HG03432 (cell line): ENCODE measurements at regions not wholly inside any gene's neighbourhood (a gene's known extent, or its start where the extent isn't known, plus 50 kb on each side); places are given as distances from the start of the nearest gene placed in this dataset.

Experiments used
- ATAC-seq: cut with Tn5 transposase; IDR thresholded peaks from one replicate; pipeline ENCODE4 v1.9.1; 2021; ENCODE audit warnings: mild to moderate bottlenecking, moderate library complexity; ENCODE audit not compliant: unreplicated experiment

DNA sequence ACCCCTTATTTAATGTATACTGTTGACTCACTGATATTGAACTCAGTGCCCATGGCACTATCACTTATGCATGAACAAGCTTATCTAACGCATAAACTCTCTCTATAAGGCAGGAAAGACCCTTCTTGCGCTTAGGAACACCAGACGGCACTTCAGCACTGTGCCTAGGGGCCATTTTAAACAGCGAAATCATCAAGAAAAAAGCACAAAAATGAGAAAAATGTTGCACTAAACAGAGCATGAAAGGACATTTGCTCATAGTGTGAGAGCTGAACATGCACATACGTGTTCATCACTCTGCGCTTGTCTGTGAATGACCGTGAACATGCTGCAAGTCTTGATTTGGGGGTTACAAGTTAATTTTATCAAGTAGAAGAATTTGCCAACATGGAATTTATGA is 109.6 kb downstream of the WDR11 start:
- ATAC-seq, result no peak

DNA sequence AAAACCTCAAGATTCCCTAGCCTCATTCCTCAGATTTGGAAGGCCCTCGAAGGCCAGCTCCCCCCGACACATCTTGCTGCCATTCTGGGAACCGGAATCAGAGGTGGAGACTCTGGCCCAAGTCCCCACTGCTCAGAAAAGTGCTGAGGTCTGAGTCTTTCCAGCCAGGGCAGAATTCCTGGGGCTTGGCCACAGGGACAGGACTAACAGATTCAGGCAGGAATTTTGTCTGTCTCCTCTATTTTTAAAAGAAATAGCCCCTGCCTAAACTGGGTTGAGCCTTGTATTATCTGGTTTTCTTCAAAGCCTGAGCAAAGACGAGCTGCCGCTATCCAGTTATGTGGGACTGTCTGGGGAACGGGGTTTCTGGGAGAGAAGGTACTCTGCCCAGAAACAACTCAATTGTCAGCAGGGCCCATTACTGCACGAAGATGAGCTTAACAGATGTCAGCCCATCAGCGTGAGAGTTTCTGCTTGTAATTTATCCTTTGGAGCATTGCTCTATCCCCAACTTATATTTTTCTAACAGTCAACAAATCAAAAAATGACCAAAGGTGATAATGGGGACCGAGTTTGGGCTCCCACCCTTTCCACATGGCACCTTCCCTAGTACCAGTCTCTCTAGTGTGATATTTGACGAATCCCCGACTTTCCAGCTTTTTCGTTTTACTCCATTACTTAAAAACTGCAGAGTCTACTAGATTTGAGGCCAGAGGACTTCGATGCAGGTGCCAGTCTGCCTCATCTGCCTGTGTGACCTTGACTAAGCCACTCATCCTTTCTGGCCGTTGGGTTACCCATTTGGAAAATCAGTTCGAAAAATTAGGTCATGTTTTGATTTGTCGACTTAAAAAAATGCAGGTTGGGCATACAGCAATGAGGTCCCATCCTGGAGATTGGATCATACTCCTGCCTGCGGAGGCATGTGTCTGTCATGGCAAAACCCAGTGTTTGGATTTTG is 110.9 kb downstream of the WDR11 start:
- no peak for ATAC-seq

DNA sequence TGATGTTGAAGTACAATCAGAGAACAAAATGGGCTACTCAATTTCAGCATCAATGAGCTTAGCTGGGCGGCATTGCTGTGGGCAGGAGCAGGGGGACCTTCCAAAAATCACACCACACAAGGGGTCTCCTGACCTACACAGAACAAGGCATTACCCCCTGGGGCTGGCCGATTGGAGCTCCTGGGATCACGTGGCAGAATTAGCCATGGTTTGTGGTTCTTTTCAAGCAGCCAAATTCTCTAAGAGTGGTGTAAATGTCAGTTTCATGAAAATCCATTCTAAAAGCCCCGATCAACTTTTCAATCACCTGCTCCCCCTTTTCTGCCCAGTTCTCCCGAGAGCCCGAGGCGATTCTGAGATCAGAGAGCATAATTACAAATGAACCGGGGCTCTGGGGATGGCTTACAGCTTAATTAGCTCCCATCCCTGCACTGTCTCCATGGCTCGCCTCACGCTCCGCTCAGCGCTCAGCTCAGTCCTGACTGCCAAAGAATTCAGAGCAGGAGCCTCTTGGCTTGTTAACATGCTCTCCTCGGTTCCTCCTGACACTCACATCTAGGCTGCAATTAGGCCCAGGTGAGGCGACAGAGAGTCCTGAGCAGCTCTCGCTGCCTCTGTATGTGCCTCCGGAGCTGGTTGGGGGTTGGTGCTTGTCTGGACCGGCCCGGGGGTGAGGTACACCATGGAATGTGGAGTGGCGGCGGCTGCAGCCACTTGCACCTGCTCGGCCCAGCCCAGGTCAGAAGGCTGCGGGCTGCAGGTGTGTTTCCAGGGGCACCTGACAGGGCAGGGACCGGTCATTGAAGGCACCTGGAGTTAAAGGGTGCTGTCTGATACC is 111.8 kb downstream of the WDR11 start:
- no peak for ATAC-seq

DNA sequence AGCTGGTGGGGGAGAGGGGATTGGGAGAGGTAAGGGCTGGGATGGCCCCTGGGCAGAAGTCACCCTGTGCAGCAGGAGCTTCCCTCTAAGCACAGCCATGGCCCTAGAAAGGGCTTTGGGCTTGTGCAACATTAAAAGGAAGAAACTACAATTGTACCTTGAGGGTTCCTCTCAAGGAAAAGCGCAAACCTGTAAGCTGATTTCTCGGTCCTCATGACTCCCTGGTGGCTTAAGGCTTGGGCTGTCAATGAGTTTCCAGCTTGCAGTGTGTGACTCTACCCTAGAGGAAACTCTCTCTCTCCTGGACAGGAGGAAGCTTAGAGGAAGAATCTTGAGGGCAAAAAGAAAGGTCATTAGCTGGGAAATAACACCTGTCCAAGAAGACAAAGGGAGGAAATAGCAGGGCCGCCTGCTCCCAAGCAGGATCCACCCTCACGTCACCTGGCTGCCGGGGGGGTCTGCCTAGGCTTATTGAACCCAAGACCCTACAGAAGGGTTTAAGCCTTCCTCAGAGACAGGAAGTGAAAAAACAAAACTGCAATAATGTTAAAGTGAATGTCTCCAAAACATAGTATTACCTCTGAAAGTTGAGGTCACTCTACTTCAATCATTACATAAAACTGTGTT is 112.5 kb downstream of the WDR11 start:
- ATAC-seq, result no peak

DNA sequence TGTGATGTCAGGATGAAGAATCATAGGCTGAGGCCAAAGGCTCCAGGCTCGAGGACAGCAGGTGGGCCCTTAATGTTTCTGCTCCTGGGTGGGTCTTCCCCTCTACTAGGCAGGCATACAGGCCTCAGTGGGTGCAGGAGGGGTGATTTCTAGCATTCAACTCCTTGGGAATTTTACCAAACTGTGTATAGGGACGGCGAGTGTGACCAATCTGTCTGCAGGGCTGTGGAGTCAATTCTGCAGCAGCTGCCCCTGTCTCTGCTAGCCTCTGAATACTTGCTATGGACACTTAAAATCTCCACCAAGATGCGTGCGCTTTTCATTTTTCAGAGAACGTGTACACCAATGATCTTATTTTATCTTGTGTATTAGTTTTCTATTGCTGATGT is 115.5 kb downstream of the WDR11 start:
- ATAC-seq, result no peak

DNA sequence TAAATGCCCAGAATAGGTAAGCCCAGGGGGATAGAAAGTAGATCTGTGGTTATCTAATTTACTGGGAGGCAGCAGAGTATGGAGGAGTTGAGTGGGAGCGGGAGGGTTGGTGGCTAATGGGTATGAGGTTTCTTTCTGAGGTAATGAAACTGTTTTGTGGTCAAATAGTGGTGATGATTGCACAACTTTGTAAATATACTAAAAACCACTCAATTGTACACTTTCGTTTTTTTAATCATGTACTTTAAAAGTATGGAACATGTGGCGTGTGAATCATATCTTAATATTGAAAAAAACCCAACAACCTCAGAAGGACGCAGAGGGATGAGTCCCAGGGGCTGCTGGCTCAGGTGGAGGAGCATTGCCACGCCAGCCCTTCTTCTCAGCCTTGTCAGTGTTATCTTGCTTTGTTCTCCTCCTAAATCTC is 118.1 kb downstream of the WDR11 start:
- ATAC-seq, result peak; percentile 84

DNA sequence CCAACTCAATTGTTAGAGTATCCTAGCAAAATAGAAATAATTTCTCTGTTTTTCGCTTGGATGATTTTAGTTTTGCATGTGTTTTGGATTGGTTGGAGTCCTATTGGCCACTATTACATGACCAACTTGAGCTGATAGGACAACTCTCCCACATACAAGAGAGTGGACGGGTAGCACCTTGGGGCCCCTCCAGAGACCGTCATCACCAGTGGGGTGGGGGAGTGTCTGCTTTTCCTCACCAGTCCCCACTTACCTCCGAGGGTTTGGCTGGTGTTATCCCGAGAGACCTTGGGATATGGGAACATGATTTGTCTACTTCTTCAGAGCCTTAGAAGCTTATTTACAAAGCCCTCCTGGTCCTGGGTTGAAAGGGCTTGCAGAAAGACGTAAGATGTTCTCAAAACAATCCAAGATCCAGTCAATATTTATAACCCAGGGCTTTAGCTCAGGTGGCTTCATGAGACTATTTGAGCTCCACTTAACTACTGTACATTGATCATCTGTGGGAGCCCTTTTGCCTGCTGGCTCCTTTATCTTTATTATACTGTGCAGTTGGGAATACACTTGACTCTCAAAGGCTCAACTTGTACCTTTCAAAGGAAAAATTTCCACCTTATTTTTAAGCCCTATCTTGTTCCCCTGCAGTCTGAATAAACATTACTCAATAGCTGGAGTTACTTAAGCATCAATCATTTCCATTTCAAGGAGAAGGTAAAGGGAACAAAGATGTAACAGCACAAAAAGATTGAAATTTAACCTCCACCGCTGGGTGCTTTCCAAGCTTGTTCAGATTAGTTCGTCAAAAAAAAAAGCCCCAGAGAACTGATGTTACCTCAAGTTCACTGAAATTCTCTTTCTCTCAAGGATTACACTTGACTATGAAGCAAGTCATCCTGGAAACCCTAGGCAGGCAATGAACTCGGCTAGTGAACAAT is 119.7 kb downstream of the WDR11 start:
- ATAC-seq, result no peak

DNA sequence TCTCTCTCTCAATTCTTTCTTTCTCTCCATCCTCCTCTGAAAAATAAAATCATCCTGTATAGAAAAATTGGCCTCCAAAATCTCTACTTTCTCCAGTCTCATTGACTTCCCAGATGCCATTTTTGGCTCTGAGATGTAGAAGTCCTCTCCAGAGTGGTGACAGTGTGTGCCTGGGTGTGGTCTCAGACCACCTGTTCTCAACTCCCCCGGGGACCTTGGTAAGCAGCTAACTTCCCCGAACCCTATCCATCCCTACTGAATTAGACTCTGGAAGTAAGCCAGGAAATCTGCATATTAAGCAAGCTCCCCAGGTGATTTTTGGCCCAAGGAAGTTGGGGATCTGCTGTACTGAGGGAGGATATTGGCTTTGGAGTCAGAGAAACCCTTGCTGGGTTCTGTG is 120.5 kb downstream of the WDR11 start:
- ATAC-seq, result no peak

DNA sequence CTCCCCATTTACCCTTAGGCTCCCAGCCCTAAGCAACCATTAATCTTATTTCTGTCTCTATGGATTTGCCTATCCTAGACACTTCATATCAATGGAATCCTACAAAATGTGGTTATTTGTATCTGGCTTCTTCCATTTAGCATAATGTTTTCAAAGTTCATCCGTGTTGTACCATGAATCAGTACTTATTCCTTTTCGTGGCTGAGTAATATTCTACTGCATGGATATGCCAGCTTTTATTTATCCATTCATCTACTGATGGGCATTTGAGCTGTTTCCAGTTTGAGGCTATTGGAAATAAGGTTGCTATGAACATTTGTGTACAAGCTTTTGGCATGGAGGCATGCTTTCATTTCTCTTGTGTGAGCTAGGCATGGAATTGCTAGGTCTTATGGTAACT is 121.1 kb downstream of the WDR11 start:
- ATAC-seq, result no peak

DNA sequence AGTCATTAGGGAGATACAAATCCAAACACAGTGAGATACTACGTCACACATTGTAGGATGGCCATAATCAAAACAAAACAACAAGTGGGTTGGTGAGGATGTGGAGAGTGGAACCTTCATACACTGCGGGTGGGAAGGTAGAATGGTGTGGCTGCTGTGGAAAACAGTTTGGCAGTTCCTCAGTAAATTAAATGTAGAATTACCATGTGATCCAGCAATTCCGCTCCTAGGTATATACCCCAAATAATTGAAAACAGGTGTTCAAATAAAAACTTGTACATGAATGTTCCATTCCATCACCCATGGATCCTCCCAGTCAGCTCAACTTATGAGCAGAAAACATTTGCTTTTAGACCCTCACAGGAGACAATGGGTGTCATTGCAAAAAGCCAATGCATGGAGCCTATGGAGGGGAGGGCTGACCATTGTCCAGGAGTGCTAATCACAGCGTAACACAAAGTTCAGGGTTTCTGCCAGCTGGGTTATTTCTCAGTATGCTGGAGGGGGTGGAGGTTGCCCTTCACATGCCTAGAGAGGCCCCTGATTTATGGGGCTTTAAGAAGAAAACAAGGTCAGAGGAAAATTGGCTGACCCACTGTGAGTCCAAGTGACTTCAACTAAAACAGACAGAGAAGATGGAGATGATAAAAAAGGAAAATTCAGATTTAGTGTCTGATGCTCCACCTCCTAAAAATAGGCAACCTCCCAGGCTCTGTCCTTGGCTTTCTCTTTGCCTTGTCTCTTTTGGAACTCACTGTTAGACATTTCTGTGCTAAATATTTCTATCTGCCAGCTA is 124.1 kb downstream of the WDR11 start:
- ATAC-seq, result no peak

DNA sequence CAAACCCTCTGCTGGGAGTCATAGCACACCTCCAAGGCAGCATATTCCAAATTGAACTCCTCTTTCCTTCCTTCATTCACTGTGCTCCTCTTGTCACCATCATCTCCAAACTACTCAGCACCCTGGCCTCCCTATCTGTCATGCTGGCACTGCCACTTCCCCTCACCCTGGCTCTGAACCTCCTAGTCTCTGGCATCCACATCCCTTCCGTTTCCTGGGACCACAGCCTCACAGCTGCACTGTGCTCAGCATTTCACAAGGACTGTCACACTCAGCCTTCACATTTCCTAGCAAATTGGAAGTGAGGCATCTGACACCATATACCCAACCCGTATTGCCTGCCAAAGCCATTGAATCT is 124.7 kb downstream of the WDR11 start:
- no peak for ATAC-seq

DNA sequence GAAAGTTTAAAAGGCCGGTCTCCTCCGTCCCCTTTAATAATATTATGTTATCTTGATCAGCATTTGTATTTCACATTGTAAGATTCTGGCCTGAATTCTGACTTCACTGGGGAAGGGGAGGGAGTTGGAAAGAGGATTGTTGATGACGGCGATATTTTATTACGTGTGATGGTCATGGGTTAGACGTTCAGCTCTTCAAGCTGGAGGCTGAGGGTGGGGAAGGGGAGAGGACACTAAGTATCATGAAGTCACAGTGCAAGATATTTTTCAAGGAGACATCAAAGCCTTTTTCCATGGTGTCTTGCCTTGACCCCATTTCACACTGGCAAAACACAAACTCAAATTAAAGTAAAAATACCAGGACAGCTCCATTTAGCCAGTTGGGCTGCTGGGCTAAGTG is 126.7 kb downstream of the WDR11 start:
- ATAC-seq, result no peak

DNA sequence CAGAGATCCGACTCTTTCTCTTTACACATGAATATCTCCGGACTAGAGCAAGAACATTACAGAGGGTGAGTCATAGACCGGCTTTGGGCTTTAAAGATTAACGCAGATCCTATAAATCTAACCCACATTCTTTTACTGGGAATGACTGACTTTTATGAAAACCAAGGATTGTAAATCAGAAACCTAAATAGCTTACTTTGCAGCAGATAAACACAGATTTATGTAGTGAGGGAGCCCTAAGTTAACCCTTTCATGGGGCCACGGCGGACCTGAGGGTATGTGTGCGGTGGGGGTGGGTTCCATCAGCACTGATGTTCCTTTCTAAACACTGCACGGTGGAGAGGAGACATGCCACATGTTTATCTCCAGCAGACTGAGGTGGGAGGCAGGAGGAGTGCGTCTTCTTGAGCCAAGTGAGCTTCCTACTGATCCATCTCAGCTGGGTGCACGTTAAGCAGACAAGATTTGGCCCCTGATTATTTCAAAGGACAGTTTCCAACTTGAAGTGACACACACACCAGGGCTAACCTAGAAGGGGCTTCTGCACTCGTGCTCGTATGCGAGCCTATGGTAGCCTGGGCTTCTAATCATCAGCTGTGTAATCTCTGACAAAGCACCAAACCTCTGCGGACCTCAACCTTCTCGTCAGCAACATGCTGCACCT is 127.6 kb downstream of the WDR11 start:
- ATAC-seq, result no peak

DNA sequence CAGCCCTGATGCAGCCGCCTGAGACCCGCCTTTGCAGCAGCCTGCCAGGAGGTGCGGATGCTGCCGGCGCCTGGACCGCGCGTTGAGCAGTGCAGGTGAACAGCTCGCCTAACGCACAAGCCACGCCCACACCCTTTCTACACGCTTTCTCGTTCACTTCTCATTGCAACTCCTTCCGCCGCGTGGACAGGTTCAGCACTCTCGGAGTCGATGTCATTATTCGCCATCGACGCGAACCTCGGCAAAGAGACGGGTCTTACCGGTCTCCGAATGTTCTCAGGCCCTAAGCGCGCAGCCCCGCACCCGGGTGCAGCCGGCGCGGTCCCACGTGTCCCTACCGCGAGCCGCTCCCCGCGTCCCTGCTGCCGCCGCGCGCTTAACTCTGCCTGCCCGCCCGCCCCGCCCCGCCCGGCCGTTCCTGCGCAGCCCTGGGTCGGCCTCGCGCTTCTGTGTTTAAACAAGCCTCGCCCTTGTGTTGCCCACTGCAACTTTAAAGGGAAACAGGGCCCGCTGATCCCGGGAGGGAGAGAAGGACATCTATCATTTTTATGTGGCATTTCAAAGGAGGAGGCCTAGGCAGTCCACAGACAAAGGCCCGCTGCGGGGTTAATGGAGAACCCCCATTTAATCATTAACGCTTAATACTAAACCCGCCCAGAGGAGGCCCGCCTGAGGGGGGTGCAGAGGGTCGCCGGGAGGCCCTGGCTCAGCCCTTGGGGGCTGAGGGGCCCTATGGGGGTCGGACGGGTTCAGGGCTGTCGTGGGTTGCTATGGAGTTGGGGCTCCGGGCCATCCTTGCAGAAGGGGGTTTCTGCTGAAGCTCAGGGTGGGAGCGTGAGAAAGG is 128.5 kb downstream of the WDR11 start:
- no peak for ATAC-seq

DNA sequence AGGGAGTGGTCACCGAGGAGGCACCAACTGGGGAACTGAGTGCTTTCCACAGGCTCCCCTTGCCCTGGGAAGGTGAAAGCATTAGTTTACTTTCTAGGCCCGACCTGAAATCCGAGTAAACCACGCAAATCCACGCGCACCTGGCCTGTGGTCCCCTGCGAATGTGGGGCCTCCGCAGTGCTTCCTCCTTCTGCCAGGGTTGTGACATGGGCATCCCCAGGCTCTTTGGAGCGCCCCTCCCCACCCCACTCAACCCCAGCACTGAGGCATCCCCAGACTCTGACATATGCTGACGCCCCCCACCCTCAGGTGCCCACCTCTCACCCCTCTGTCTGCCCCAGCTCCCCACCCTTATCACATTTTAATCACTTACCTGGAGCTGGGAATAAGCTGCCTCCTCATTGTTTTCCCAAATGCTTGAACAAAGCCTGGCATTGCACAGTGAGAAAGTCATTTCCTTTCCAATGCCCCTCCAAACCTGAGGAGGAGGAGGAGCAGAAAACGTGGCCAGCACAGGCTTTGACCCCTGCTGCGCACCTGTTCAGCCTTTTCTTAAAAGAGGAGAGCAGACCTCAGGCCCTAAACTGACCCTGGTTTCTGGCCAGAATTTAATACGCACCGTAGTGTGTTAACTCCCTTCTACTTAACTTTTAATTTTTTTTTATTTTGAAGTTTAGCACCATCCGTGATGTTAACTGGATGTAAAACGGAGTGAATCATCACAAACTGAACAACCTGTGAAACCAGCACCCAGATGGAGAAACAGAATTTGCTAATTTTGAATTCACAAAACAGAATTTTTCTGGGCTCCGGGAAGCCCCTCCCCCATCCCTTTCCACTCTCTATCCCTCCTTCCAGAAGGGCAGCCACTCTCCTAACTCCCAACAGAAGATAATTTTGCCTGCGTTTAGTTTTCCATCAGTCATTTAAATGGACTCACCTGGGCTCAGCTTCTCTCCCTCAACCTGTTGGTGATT is 129.4 kb downstream of the WDR11 start:
- no peak for ATAC-seq

DNA sequence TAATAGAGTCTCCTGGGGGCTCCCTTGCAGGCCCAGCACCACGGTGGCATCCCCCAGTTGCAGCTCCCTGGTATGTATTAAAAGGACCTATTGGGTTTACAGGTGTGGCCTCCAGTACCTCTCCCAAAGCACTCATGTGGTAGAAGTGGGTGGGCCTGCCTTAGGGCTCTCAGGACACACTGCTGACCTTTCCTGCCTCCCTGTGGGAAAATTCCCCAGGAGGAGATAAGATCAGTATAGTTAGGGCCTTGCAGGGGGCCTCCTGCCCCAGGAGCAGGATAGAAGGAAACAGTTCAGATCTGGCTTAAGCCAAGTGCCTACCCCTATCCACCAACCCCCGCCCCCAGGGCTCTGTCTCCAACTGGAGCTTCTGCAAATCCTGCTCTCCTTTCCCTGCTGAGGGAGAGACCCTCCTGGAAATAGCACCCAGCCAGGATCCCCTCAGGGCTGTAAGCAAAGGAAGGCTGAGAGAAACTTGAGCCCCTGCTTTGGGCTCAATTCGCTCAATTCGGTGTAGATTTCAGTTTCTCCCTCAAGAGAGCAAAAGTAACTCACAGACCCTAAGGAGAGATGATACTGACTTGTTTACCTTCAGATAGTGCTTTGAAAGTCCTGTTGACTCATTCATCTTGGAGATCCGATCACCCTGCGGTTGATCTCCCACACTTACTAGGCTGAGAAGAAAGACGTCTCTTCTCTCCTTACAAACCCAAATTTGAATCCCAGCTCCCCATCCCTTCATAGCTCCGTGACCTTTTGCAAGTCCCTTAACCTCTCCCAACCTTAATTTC is 130.6 kb downstream of the WDR11 start:
- ATAC-seq, result no peak
